Body of pancreas (tissue), 4 donors: ENCODE measurements at regions not wholly inside any gene's neighbourhood (a gene's known extent, or its start where the extent isn't known, plus 50 kb on each side); places are given as distances from the start of the nearest gene placed in this dataset.

Experiments used
- POLR2A ChIP-seq, 3 donors: fragments of 450-650 bp; IDR thresholded peaks; one replicate each; pipeline ENCODE4 v1.6.1; 2016; ENCODE audit warnings: antibody characterized with exemption in 3 of 3, mild to moderate bottlenecking in 2 of 3
- TF ChIP-seq, protein P1 (sequence below), 7 experiments: fragments of 450-650 bp in 4 of 7; fragments of 200-600 bp in 3 of 7; sonication (generic) in 3 of 7; IDR thresholded peaks; one replicate each; pipeline ENCODE4 v1.5.1; 2016 to 2019; ENCODE audit warnings: antibody characterized with exemption in 7 of 7

DNA sequence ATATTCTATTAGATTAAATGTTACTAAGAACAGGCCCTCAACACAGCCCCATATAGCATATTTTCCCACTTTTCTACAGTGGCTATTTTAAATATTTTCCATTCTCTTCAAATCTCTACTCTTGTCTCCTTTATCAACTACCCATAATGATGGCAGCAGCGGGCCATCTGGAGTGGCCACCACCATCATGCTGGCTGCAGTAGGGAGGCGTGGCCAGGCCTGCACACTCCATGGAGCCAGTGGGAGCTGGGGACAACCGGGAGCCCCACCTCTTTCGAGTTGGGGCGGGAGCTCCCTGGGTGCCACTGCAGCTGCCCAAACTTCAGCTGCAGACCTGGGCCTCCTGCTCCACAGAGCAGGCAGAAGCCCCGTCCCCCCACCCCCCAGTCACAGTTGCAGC lies 98.4 kb upstream of the RANBP6 start:
- TF ChIP-seq, protein P1, sequence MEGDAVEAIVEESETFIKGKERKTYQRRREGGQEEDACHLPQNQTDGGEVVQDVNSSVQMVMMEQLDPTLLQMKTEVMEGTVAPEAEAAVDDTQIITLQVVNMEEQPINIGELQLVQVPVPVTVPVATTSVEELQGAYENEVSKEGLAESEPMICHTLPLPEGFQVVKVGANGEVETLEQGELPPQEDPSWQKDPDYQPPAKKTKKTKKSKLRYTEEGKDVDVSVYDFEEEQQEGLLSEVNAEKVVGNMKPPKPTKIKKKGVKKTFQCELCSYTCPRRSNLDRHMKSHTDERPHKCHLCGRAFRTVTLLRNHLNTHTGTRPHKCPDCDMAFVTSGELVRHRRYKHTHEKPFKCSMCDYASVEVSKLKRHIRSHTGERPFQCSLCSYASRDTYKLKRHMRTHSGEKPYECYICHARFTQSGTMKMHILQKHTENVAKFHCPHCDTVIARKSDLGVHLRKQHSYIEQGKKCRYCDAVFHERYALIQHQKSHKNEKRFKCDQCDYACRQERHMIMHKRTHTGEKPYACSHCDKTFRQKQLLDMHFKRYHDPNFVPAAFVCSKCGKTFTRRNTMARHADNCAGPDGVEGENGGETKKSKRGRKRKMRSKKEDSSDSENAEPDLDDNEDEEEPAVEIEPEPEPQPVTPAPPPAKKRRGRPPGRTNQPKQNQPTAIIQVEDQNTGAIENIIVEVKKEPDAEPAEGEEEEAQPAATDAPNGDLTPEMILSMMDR (IDR thresholded peaks at IDR 0.05), result no peak
- no peak for TF ChIP-seq POLR2A (IDR thresholded peaks at IDR 0.05)
